Uterus (tissue), 2 donors: ENCODE measurements at regions not wholly inside any gene's neighbourhood (a gene's known extent, or its start where the extent isn't known, plus 50 kb on each side); places are given as distances from the start of the nearest gene placed in this dataset.
"Not testable (repeated sequence)": the region's sequence is repeated elsewhere in the genome, so short reads cannot be mapped to it uniquely, and the experiment has no call there.

Experiments
- CTCF ChIP-seq, 4 experiments: fragments of 200-600 bp in 2 of 4; fragments of 450-650 bp in 2 of 4; sonication (generic) in 2 of 4; IDR thresholded peaks; one replicate each; pipeline ENCODE4 v1.5.1; 2016 to 2019; ENCODE audit warnings: antibody characterized with exemption in 4 of 4, mild to moderate bottlenecking in 2 of 4, moderate library complexity in 1 of 4
- POLR2A ChIP-seq, 2 donors: fragments of 450-650 bp; IDR thresholded peaks; one replicate each; pipeline ENCODE4 v1.6.1; 2016; ENCODE audit warnings: antibody characterized with exemption in 2 of 2, mild to moderate bottlenecking in 1 of 2, moderate library complexity in 1 of 2

GRCh38 chr10:47670857-47671256, 92.5 kb downstream of the SYT15B start:
- not testable (repeated sequence) for TF ChIP-seq CTCF, POLR2A (IDR thresholded peaks at IDR 0.05)
